IMR-90 (cell line): ENCODE measurements at regions not wholly inside any gene's neighbourhood (a gene's known extent, or its start where the extent isn't known, plus 50 kb on each side); places are given as distances from the start of the nearest gene placed in this dataset.
"Not testable (repeated sequence)": the region's sequence is repeated elsewhere in the genome, so short reads cannot be mapped to it uniquely, and the experiment has no call there.

Experiments used
- CEBPB ChIP-seq: IDR thresholded peaks from 2 replicates; pipeline ENCODE4 v1.6.1; 2012; ENCODE audit warnings: low read depth, low read length, improper control_type of control experiment
- CHD1 ChIP-seq: IDR thresholded peaks from 2 replicates; pipeline ENCODE4 v1.6.1; 2012; ENCODE audit warnings: low read depth, low read length, improper control_type of control experiment
- CTCF ChIP-seq: conservative IDR thresholded peaks from 2 replicates; pipeline ENCODE4 v1.5.1; 2012; ENCODE audit warnings: mild to moderate bottlenecking, low read depth, low read length, improper control_type of control experiment
- MAZ ChIP-seq: IDR thresholded peaks from 2 replicates; pipeline ENCODE4 v1.6.1; 2012; ENCODE audit warnings: low read depth, mild to moderate bottlenecking, low read length, improper control_type of control experiment, moderate library complexity, borderline replicate concordance
- POLR2A ChIP-seq: IDR thresholded peaks from 2 replicates; pipeline ENCODE4 v1.6.1; 2012; ENCODE audit warnings: mild to moderate bottlenecking, low read depth, low read length
- RAD21 ChIP-seq: IDR thresholded peaks from 2 replicates; pipeline ENCODE4 v1.6.1; 2012; ENCODE audit warnings: low read length, improper control_type of control experiment
- RCOR1 ChIP-seq: IDR thresholded peaks from 2 replicates; pipeline ENCODE4 v1.6.1; 2012; ENCODE audit warnings: mild to moderate bottlenecking, low read length, improper control_type of control experiment; ENCODE audit not compliant: insufficient replicate concordance
- RFX5 ChIP-seq: IDR thresholded peaks from 2 replicates; pipeline ENCODE4 v1.8.0; 2012; ENCODE audit warnings: low read depth, mild to moderate bottlenecking, low read length, moderate library complexity

- not testable (repeated sequence) for TF ChIP-seq RFX5, CTCF, RAD21, POLR2A, MAZ, CHD1, CEBPB, RCOR1
Observed at GRCh38 chr5:101743000-101743399, 553.1 kb downstream of the SLCO4C1 start.
